Thoracic aorta (tissue), 2 donors: ENCODE measurements at regions not wholly inside any gene's neighbourhood (a gene's known extent, or its start where the extent isn't known, plus 50 kb on each side); places are given as distances from the start of the nearest gene placed in this dataset.

Experiments used
- ATAC-seq: fragments of 150-250 bp; one replicate; pipeline ENCODE4 v1.8.0; 2017; ENCODE audit warnings: low read depth; ENCODE audit not compliant: insufficient number of reproducible peaks, low FRiP score
- DNase-seq: peaks from one replicate; pipeline ENCODE4 v3.0.0-alpha.2; 2020; ENCODE audit warnings: low spot score
- H3K27ac ChIP-seq, 2 donors: fragments of 200-600 bp; sonication (generic); 1 replicate in 1 of 2; 2 replicates in 1 of 2; pipeline ENCODE4 v1.5.1; 2016; ENCODE audit warnings: mild to moderate bottlenecking in 2 of 2, moderate library complexity in 2 of 2
- H3K27me3 ChIP-seq: fragments of 200-600 bp; sonication (generic); replicated peaks from 2 replicates; pipeline ENCODE4 v1.6.0; 2016; ENCODE audit warnings: mild to moderate bottlenecking; ENCODE audit not compliant: insufficient read depth
- H3K36me3 ChIP-seq: fragments of 200-600 bp; sonication (generic); one replicate; pipeline ENCODE4 v1.5.1; 2016
- H3K4me1 ChIP-seq, 2 donors: fragments of 200-600 bp; sonication (generic); 1 replicate in 1 of 2; 2 replicates in 1 of 2; pipeline versions ENCODE4 v1.5.1 to v1.6.0; 2016; ENCODE audit warnings: low read depth in 2 of 2, mild to moderate bottlenecking in 1 of 2; ENCODE audit not compliant: control insufficient read depth in 1 of 2
- H3K4me3 ChIP-seq: fragments of 200-600 bp; sonication (generic); 2 replicates; pipeline ENCODE4 v1.5.1; 2016; ENCODE audit warnings: mild to moderate bottlenecking
- H3K9me3 ChIP-seq: fragments of 200-600 bp; sonication (generic); 2 replicates; pipeline ENCODE4 v1.5.1; 2016
- TF ChIP-seq, protein P1 (sequence below): fragments of 200-600 bp; sonication (generic); IDR thresholded peaks from one replicate; pipeline ENCODE4 v1.5.1; 2019; ENCODE audit warnings: antibody characterized with exemption

- DNase-seq: no peak
- no peak for ATAC-seq
- no peaks in the 10 kb centered on the region for H3K9me3 ChIP-seq
- H3K4me1 ChIP-seq: no peaks in the 10 kb centered on the region
- TF ChIP-seq, protein P1, sequence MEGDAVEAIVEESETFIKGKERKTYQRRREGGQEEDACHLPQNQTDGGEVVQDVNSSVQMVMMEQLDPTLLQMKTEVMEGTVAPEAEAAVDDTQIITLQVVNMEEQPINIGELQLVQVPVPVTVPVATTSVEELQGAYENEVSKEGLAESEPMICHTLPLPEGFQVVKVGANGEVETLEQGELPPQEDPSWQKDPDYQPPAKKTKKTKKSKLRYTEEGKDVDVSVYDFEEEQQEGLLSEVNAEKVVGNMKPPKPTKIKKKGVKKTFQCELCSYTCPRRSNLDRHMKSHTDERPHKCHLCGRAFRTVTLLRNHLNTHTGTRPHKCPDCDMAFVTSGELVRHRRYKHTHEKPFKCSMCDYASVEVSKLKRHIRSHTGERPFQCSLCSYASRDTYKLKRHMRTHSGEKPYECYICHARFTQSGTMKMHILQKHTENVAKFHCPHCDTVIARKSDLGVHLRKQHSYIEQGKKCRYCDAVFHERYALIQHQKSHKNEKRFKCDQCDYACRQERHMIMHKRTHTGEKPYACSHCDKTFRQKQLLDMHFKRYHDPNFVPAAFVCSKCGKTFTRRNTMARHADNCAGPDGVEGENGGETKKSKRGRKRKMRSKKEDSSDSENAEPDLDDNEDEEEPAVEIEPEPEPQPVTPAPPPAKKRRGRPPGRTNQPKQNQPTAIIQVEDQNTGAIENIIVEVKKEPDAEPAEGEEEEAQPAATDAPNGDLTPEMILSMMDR: no peak
- H3K4me3 ChIP-seq: no peak overlapping the region
- H3K27ac ChIP-seq: no peak overlapping the region
- H3K36me3 ChIP-seq: no peaks in the 10 kb centered on the region
- H3K27me3 ChIP-seq: no peaks in the 10 kb centered on the region
Measured at GRCh38 chr4:171759274-171759673, 53.9 kb upstream of the GALNTL6 start.

GRCh38 chr4:171751538-171751937 is 61.7 kb upstream of the GALNTL6 start:
- Histone ChIP-seq H3K4me1 (no peaks in the 10 kb centered on the region), H3K36me3 (no peaks in the 10 kb centered on the region), H3K4me3 (no peak overlapping the region), H3K27ac (no peak overlapping the region), H3K9me3 (no peaks in the 10 kb centered on the region), H3K27me3 (no peaks in the 10 kb centered on the region)
- ATAC-seq (no peak), DNase-seq (no peak)
- TF ChIP-seq, protein P1: no peak

- no peak for DNase-seq
- TF ChIP-seq, protein P1: no peak
- Histone ChIP-seq H3K36me3 (no peaks in the 10 kb centered on the region), H3K4me1 (no peaks in the 10 kb centered on the region), H3K27me3 (no peaks in the 10 kb centered on the region), H3K9me3 (no peaks in the 10 kb centered on the region), H3K27ac (no peak overlapping the region), H3K4me3 (no peak overlapping the region)
- ATAC-seq: no peak
Measured at GRCh38 chr4:171746418-171746817, 66.8 kb upstream of the GALNTL6 start.

DNA sequence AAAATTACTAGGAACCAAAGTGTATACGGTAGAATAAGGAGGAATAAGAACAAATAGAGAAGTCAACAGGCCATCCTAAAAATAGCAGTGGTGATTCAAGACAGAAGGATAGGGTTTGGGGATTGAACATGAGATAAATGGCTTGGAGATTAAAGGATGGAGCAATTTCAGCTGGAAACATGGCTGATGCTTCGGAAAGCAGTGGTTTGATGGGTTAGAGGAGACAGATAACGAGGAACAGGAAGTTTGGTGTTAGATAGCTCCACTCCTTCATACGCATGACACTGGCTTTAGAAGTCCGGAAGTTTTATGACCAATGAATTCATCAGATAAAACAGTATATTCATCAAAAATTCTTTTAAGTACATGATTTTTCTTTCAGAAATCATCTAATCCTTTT is 70.8 kb upstream of the GALNTL6 start:
- Histone ChIP-seq H3K4me3 (no peak overlapping the region), H3K27ac (no peak overlapping the region), H3K9me3 (no peaks in the 10 kb centered on the region), H3K27me3 (no peaks in the 10 kb centered on the region), H3K36me3 (no peaks in the 10 kb centered on the region), H3K4me1 (no peaks in the 10 kb centered on the region)
- no peak for DNase-seq
- ATAC-seq: no peak
- TF ChIP-seq, protein P1: no peak

- no peak overlapping the region for H3K27ac ChIP-seq
- TF ChIP-seq, protein P1: no peak
Measured at GRCh38 chr4:171727185-171727584, 86.0 kb upstream of the GALNTL6 start.

More at GRCh38 chr4:171727185-171727584, 86.0 kb upstream of the GALNTL6 start:
- Histone ChIP-seq H3K27me3 (no peaks in the 10 kb centered on the region), H3K4me3 (no peak overlapping the region), H3K4me1 (no peaks in the 10 kb centered on the region), H3K36me3 (no peaks in the 10 kb centered on the region), H3K9me3 (peaks cover 6% of the 10 kb centered on the region)
- no peak for DNase-seq
- ATAC-seq: no peak
